GM12892 (cell line): ENCODE measurements at regions not wholly inside any gene's neighbourhood (a gene's known extent, or its start where the extent isn't known, plus 50 kb on each side); places are given as distances from the start of the nearest gene placed in this dataset.

Experiments used
- POLR2A ChIP-seq: IDR thresholded peaks from 2 replicates; pipeline ENCODE4 v1.6.1; 2011; ENCODE audit warnings: low read depth, low read length, control low read depth
- POLR2AphosphoS5 ChIP-seq: IDR thresholded peaks from 2 replicates; pipeline ENCODE4 v1.6.1; 2011; ENCODE audit warnings: low read depth, low read length, control low read depth
- TAF1 ChIP-seq: IDR thresholded peaks from 2 replicates; pipeline ENCODE4 v1.6.1; 2011; ENCODE audit warnings: low read depth, mild to moderate bottlenecking, control low read depth, low read length, borderline replicate concordance

- TF ChIP-seq POLR2A (no peak), POLR2AphosphoS5 (no peak), TAF1 (no peak)
Measured at GRCh38 chr15:77713281-77713680, 80.6 kb upstream of the LINGO1 start.
